HFF-Myc (cell line): ENCODE measurements at regions not wholly inside any gene's neighbourhood (a gene's known extent, or its start where the extent isn't known, plus 50 kb on each side); places are given as distances from the start of the nearest gene placed in this dataset.
A peak's percentile ranks its signal among the peaks of the same experiment; 100 is the strongest.
"Not testable (repeated sequence)": the region's sequence is repeated elsewhere in the genome, so short reads cannot be mapped to it uniquely, and the experiment has no call there.

ENCODE experiments used
- DNase-seq: peaks from one replicate; pipeline ENCODE4 v3.0.0-alpha.2; 2011; ENCODE audit warnings: low read depth; ENCODE audit errors: extremely low read depth
- H3K4me3 ChIP-seq: replicated peaks from 2 replicates; pipeline ENCODE4 v1.5.1; 2011; ENCODE audit warnings: low read depth, mild to moderate bottlenecking, control low read depth, low read length
- CTCF ChIP-seq: IDR thresholded peaks from 2 replicates; pipeline ENCODE4 v1.5.1; 2012; ENCODE audit warnings: mild to moderate bottlenecking, low read depth, low read length, control low read depth; ENCODE audit errors: missing control alignments

DNA sequence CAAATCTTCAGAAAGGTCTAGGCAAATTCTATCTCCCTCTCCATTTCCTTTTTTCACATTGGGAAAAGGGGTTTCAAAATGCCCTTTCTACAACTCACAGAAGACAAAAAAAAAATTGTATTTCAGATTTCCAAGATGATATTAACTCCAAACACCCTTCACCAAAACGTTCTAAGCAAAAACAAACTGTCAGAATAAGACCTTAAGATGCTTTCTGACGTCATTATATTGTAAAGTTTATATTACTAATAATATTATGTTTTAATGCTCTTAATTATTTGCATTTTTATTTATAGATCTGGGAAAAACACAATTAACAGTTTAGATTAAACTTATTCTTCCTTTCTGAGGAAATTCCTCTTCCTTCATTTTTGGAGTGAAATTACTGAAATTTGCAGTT lies 624.2 kb downstream of the GALC start:
- no peak overlapping the region for H3K4me3 ChIP-seq
- DNase-seq = no peak
- TF ChIP-seq CTCF = no peak

DNA sequence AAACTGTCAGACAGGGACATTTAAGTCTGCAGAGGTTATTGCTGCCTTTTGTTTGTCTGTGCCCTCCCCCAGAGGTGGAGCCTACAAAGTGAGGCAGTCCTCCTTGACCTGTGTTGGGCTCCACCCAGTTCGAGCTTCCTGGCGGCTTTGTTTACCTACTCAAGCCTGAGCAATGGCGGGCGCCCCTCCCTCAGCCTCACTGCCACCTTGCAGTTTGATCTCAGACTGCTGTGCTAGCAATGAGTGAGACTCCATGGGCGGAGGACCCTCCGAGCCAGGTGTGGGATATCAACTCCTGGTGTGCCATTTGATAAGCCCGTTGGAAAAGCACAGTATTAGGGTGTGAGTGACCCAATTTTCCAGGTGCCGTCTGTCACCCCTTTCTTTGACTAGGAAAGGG lies 632.7 kb downstream of the GALC start:
- DNase-seq, H3K4me3 ChIP-seq: not testable (repeated sequence)

GRCh38 chr14:87351007-87351406 lies 642.0 kb downstream of the GALC start:
- DNase-seq = no peak
- H3K4me3 ChIP-seq = no peak overlapping the region
- no peak for TF ChIP-seq CTCF

DNA sequence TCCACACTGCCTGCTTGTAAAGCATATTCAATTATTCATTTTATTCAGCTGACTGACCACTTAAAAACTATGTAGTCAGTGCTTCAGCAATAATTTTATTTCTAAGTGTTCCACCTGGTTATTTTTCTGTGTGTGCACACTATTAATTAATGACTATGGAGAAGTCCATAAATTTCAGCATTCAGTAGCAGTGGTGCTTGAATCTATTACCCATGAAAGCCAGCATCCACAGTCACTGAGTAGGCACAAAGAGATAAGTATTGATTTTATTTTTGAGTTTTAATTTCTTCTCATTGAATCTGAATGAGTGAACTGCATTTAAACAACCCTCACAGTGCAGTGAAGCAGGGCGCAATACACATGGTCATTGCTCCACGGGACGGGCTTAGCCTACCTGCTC lies 643.1 kb downstream of the GALC start:
- no peak for DNase-seq
- TF ChIP-seq CTCF = no peak

GRCh38 chr14:87343652-87344051 lies 649.3 kb downstream of the GALC start:
- no peak for DNase-seq
- no peak for TF ChIP-seq CTCF
- no peak overlapping the region for H3K4me3 ChIP-seq

More for the DNA sequence above, 643.1 kb downstream of the GALC start:
- H3K4me3 ChIP-seq = no peak overlapping the region

DNA sequence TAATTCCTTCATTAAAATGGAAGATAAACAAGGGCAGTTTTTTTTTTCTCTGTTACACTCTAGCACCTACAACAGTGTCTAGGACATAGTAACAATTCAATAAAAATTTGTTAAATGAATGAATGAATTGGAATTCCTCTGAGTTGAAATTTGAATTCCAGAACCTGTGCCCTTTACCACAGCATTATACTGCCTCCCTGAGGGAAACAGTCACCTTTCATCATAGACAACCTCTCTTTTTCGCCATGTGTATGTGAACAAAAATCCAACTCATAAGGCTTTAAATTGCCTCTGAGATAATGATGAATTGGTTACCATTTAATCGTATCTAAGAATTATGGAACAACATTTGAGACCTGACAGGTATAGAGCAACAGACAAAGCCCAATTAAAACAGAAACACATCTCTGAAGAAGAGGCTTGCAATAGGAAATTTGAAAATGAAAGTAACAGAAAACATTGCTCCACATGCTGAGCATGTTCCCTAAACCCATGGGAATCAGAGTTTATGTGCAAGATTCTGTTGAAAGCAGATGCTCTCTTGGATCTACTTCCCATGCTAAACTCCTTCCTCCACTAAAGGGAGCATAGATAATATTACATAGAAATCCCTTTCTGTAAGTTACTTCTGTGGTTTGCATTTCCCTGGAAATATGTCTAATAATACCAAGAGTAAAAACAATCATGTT lies 657.8 kb downstream of the GALC start:
- TF ChIP-seq CTCF = no peak
- DNase-seq = no peak
- no peak overlapping the region for H3K4me3 ChIP-seq

DNA sequence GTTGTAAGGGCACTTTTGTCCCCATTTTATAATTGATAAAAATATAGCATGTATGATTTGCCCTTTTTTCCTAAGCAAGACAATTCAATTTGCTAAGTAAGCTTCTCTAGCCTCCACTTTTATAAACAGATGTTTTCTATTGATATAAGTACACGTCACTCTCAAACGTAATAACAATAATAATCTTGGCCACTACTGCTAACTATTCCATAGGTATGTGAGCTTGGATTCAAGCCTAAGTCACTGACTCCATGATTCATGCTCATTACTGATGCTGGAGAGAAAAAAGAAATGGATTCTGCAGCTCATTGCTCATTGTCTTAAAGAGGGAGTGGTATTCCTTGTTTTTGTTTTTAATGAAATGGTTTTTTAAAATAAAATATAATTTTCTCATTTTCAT lies 661.0 kb downstream of the GALC start:
- no peak overlapping the region for H3K4me3 ChIP-seq
- peak; percentile 30 for DNase-seq
- TF ChIP-seq CTCF = no peak
